GM18861 (cell line): ENCODE measurements at regions not wholly inside any gene's neighbourhood (a gene's known extent, or its start where the extent isn't known, plus 50 kb on each side); places are given as distances from the start of the nearest gene placed in this dataset.
"Not testable (repeated sequence)": the region's sequence is repeated elsewhere in the genome, so short reads cannot be mapped to it uniquely, and the experiment has no call there.

Experiments used
- ATAC-seq: cut with Tn5 transposase; IDR thresholded peaks from one replicate; pipeline ENCODE4 v1.9.1; 2021; ENCODE audit not compliant: unreplicated experiment

DNA sequence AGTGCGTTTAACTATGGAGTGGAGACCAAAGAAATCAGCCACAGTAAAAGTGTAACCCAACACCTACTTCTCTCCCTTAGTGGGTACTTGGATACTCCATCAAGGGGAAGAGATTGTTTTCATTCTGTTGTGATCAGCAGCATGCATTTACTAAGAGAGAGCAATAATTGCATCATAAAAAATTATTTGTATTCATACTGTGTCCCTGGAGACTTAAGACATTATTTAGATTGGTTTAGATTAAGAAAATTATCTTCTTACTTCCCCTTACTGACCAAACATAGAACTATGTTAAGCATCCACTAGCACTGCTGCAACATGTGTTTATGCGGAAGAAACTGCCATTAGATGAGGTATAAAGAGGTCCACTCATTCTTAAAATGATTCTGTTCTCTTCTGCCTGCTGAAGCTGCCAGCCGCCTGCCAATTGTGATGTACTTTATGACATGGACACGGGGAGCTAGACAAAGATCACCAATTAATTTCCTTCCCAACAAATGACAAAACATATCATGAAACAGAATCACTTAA lies 738.5 kb downstream of the DIAPH3 start:
- no peak for ATAC-seq

DNA sequence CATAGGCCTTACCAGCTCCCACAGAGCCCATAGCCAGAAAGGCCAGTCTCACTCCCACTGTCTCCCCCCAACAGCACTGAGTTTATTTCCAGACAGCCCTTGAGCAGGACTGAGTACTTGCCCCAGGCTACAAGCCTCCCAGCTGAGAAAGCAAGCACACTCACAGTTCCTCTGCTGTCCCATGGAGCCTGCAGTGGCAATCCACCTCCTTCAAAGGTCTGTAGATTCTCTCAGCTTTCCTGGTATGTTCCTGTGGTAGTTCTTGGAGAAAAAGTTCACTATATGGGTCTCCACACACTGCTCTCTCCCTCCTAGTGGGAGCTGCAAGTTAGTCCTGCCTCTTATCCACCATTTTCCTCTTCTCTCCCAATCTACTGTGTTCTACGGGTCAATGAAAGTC lies 728.7 kb downstream of the DIAPH3 start:
- no peak for ATAC-seq

DNA sequence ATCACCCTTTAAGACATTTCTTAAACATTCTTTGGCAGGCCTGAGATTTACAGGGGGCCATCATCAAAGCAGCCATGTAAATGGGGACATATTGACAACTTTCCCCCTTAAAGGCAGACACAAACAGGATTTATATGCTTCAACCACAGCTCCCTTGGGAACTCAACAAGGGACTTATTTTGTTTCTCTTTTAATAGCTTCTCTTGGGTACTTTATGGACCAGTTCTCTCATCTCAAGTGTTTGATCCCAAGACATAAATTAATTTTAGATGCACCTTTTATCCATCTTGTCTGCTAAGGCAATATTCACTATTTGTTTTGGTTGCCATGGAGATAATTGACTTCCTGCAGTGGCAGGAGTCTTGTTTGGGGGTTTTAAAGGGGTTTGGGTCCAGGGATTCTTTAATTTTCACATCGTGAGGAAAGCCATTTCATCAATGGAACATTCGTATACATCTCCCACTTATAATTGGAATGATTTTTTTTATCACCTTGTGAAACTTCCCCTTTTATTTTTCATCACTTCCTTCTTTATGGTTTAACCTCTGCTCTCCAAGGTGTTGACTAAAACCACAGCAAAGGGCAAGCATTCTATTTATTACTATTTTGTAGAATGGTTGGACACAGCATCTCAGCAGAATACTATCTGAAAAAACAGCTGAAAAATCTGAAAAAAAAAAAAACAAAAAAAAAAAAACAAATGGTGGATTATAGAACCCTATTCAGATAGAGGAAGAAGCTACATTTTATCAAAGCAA lies 726.0 kb downstream of the DIAPH3 start:
- no peak for ATAC-seq

DNA sequence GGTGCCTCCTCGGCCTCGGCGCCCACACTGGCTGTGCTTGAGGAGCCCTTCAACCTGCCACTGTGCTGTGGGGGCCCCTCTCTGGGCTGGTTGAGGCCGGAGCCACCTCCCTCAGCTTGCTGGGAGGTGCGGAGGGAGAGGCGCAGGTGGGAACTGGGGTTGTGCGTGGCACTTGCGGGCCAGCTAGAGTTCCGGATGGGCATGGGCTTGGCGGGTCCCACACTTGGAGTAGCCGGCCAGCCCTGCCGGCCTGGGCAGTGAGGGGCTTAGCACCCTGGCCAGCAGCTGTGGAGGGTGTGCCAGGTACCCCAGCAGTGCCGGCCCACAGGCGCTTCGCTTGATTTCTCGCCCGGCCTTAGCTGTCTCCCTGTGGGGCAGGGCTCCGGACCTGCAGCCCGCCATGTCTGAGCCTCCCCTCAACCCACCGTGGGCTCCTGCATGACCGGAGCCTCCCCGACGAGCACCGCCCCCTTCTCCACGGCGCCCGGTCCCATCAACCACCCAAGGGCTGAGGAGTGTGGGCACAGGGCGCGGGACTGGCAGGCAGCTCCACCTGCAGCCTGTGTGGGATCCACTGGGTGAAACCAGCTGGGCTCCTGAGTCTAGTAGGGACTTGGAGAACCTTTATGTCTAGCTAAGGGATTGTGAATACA lies 723.8 kb downstream of the DIAPH3 start:
- no peak for ATAC-seq

DNA sequence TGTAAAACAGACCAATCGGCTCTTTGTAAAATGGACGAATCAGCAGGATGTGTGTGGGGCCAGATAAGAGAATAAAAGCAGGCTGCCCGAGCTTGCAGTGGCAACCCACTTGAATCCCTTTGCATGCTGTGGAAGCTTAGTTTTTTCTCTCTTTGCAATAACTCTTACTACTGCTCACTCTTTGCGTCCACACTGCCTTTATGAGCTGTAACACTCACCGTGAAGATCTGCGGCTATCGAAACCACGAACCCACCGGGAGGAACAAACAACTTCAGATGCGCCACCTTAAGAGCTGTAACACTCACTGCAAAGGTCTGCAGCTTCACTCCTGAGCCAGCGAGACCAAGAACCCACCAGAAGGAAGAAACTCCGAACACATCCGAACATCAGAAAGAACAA lies 722.7 kb downstream of the DIAPH3 start:
- not testable (repeated sequence) for ATAC-seq

DNA sequence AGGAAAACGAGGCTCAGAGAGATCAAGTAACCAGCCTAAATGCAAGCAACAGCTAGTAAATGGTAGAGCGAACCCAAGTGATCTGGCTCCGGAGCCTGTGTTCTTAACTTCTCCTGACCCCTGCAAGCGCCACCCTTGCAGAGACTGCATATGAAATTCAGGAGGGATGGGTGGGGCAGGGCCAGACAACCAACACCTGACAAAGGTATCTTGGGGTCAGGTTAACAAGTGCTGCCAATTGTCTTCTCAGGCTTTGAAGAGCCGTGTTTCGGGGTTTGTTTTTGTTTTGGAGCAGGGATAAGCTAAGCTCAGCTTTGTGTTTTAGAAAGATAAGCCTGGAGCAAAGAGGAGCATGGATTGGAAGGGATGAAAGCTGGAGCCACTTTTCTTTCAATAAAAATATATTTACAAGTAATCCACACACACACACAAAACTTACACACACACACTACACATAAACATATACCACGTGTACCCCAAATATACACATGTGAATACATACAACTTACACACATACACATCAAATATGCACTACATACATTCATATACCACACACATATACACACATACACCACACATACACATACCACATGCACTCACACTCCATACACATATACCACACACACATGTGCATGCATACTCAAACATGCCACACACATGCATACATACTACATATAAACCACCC lies 722.0 kb downstream of the DIAPH3 start:
- ATAC-seq, result no peak

DNA sequence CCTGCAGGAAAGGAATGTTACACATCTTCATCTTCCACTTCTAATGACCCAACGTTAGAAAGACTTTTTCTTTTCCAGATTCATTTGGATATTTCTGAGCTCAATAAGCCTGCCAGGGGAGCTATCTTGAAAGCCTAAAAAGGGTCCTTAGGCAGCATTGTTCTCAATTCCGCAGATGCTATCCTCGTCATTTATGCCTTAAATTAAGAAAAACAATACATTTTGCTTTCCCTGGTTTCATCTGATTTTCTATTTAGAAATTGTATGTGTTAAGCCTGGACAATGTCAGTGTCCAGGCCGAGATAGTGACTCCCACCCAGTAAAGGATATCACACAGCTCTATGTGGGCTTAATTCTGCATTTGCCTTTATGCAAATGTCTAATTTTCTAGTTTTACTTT lies 721.3 kb downstream of the DIAPH3 start:
- ATAC-seq, result no peak

DNA sequence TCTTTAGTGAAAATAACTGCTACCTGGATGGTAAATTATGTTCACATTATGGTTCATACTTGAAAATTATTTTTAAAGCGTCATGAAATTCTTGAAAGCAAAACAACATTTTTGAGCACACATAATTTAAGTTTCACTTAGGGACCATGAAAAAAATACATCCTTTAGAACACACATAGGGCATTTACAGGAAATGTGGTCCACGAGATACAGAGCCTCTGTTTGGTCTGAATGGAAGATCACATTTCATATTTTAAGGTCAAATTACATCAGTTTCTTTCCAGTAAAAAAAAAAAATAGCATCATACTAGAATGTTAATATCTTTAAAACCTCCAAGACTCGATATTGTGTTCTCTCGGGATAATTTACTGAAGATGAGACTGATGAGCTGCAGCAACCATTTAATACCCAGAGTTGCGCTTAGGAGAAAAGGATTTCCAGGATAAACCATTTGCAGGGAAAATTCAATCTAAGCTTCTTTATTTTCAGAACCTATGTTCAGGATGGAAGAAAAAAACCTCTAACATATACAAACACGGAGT lies 720.7 kb downstream of the DIAPH3 start:
- no peak for ATAC-seq

DNA sequence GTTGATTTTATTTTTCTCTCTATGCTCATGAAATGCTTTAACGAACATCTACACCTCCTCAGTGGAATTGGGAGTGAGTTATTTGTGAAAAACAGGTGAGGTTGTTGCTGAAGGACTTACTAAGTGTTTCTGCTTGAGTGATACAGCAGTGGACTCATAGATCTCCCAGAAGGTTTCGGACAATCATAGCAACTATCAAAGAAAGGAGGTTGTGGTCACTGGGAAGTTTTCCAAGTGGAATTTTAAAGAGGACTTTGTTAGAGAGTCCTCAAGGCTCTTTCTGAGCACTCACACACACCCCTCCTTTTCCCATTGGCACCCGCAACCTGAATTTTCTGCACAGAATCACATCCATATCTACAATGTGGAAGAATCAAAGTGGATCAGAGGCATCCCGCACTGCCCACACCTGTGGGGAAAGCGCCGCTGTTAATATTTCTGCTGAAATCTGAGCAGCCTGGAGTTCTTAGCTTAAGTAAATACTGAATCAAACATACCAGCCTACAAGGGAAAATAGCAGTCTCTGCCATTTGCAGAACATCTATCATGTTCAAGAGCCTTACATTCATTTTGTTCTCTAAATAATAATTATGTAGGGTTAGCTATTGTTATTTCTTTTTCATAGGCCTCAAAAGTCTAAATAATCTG lies 719.4 kb downstream of the DIAPH3 start:
- no peak for ATAC-seq

DNA sequence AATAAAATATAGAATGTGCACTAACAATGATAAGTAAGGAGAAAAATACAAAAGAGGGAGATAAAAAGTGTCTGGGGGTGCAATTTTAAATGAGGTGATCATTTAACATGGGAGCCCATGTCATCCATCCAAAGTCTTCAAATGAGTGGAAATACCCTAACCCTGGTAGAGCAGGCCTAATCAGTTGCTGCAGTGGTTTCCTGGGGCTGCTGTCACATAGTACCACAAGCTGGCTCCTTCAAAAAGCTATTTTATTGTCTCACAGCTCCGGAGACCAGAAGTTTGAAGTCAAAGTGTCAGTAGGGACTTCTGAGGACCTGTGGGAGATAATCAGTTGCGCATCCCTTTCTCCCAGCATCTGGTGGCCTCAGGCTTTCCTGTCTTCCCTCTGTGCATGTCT lies 717.9 kb downstream of the DIAPH3 start:
- no peak for ATAC-seq

DNA sequence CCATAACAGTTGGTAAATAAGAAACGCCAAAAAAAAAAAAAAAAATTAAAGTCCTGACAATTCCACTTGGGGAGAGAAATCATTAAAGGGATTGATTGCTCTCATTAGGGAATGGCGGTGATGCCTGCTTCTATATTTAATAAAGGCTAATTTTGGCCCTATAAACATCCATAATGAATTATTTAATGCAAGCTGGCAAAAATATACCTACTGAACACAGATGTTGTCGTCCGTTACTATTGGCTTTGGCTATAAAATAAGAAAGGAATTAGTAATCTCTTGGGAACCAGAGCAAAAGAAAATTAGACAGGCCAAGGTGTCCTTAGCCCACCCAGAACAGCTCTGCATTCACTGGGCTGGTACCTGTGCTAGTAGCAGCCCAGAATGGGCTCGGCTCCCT lies 717.3 kb downstream of the DIAPH3 start:
- no peak for ATAC-seq

DNA sequence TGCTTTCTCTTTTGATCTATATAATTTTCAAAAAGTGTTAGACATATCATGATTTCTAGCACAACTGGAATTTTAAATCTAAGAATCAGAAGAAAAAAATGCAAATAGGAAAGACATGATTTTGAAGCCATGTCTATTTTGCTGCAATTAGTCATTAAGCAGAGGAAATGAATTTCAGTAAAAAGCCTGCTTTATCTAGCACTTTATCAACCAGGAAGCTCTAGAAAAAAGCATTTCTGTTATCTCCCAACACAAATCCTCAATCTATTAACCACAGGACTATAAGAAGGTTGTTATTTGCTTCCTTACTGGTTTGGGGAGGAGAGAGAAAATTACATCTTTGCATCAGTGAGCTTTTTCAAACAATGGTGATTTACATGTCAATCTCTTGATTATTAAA lies 716.7 kb downstream of the DIAPH3 start:
- no peak for ATAC-seq

DNA sequence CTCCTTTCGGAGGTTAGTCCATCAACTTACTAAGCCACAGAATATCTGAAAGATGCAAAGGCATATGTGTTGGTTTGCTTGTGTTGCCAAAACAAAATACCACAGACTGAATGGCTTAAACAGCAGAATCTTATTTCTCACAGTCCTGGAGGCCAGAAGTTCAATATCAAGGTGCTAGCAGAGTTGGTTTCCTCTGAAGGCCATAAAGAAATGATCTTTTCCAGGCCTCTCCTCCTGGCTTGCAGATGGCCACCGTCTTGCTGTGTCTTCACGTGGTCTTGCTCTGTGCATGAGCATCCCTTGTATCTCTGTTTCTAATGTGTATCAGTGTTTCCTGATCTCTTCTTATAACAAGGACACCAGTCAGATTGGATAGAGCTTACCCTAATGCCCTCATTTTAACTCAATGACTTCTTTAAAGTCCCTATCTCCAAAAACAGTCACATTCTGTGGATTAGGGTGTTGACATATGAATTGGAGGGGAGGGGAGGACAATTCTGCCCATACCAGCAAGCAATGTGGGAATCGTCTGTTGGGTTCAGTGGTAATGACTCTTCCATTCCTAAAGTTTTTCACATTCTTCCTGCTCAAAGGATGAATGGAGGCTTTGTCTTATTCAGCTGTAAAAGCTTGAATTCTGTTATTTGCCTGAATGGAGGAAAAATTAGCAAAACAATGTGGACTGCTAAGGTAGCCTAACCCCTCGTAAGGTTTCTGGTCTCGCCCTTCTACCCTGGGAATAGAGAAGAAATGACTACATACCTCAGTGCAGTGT lies 715.7 kb downstream of the DIAPH3 start:
- no peak for ATAC-seq

DNA sequence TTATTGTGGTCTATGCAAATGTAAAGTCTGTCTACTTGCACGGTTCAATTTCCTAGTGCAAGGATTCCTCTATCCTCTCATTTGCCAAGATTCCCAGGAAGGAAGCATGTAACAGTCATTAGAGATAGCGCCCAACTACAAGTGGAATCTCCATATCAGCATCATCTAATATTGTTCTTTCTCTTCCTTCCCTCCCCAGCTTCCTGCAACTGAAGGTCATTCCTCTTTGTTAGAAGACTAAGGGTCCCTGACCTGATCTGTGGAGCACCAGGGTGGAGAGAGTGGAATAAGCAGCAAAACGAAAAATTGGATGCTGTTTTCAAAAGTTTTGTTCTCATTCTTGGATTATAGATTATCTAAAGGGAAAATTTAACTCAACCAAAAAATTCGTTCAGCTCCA lies 714.0 kb downstream of the DIAPH3 start:
- ATAC-seq, result no peak

DNA sequence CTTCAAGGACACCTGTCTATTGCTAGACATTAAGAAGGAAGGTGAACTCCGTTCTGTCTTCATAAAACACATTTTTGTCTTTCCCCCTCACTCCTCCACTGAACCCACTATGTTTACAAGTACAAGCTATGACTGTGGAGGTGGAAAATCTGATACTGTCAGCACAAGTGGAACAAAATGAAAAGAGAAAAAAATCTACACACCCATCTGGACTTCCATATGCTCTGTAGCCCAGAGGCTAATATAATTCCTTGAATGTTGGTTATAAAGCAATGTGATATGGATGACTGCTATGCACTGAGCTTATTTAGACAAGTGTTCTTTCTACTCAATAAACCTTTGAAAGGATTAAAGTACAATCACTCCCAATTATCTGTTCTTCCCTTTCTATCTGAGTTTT lies 713.5 kb downstream of the DIAPH3 start:
- no peak for ATAC-seq

DNA sequence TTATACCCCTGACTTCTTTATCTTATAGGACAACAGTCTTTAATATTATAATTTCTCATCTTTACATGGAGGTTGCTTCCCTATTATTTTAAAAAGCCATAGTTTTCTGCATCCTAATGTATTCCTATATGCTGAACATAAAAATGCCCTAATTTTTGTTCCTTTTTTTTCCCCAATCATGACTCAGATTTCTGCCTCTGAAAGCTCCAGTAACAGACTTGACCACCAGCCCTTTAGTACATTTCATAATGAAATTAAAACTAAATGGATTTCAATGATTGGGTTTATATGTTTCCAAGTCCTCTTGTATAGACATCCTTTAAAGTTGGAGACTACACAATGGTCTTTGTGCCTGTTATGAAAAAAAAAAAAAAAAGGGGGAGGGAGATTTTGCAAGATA lies 712.5 kb downstream of the DIAPH3 start:
- ATAC-seq, result no peak

DNA sequence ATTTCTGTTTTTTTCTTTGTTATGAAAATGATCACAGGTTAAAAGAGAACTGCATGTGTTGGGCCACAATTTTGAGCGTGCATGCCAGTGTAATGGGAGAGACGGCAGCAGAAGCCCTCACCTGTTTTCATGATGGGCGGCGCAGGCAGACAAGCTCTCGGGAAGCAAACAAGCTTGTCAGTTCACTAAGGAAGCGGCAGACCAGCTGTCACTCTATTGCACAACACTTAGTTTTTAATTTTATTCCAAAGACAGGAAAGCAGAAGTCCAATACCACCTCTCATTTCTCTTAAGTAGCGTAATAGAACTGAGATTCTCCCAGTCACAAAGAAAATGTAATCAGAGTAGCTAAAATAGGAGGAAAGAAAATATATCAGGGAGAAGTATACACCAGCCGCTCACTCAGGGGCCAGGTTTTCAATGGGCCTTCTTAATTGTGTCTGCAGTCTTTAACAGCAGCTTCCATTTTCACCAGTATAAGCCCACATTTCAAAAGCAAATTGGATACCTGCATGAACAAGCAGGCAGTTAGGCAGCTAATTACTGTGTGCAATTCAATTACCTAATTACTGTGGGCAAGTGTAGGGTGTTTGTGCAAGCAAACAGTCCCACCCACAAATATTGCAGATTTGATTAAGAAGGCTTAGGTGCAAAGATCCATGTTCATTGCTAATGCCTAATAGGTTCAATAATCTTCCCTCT lies 711.4 kb downstream of the DIAPH3 start:
- no peak for ATAC-seq

DNA sequence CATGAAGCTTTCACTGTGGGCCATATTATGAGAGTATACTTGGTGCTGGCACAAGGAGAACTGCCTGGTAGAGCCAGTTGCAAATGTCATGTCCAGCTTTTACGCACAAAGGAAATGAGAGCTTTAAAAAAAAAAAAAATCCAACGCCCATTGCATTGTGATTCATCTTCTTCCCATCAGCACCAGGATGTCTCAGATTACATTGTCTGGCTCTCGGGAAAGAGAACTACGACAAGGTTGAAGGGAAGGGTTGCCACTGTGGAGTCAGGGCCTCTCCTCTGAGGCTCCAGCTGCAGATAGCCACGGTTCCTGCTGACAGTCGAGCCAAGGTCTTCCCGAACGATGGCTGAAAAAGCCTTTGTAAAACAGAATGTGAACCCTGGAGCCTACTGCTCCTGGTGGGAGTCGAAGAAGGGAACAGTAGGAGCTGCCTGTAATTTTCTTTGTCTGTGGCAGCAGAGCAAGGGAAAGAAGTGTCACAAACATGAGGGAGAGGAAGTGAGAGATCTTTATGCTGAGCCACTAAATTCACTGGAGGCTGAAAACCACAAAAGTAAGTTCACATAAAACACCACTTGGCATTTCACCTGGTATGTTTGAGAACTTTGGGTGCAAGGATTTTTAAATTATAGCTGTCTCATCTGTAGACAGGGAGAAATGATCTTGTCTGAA lies 704.7 kb downstream of the DIAPH3 start:
- no peak for ATAC-seq

DNA sequence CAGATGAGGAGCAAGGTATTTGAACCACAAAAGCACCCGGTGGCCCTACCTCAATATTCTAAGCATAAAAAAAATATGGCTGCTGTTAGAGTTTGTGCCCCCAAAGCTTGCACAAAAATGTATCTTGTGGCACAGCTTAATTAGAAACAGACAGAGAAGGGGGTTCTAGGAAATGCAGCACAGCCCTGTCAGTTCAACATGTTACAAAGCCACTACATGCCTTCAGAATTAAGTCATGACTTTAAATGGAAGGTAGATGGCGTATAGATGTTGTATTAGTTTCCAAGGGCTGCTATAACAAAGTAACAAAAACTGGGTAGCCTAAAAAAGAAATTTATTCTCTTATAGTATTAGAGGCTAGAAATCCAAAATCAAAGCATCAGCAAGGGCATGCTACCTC lies 703.8 kb downstream of the DIAPH3 start:
- ATAC-seq, result no peak
